ENCODE measurements at regions not wholly inside any gene's neighbourhood (a gene's known extent, or its start where the extent isn't known, plus 50 kb on each side); places are given as distances from the start of the nearest gene placed in this dataset.

DNA sequence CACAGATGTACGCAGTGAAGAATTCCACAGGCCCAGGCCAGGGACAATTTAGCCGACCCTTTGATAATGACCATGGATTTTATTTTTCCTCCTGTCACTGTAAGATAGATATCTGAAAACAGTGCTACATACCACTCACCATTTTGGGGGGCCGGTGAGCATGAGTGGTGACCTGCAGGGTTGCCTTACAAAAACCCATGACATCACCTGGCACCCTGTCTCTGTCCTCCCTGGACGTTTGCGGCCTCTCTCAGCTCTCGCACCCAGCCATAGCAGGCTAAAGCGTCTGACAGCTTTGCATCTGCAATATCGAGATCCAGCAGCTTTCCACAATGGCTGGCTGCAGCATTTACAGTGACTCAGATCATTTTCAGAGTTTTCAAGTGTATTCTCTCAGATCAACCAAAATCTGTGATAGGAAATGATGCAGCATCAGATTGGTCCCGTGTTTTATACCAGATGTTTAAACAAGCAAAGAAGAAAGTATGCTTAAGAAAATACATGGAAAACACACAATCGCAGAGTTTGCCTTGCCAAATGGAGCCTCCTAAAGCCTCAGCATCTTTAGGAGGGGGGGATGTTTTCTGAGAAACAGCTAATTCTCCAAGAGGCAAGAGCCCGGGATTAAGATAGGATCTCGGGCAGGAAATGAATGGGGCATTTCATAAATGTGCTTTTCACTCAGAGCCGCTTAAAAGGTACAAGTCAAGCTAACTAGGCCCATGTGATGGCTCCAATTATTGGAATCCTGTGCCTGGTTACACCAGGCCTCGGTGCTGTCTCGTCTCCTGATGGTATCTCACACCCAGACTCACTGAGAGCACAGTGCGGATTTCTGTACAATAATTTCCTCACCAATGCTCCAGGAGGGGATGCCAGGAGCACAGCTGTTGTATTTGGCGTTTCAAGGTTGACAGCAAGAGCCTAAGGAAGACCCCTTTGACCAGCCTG, 257.3 kb downstream of the XXYLT1 start (continued):
- TF ChIP-seq MXI1 (IDR thresholded peaks at IDR 0.05; ENCODE audit: low read depth, low read length): peak; percentile 70
- peak; percentile 19; the same call in 1 of the 2 replicates for TF ChIP-seq SMC3 (IDR thresholded peaks at IDR 0.05; ENCODE audit: low read depth, low read length)
- no peak for TF ChIP-seq NRF1 (IDR thresholded peaks at IDR 0.05; ENCODE audit: low read depth, low read length)
- no peak for TF ChIP-seq FOXM1 (IDR thresholded peaks at IDR 0.05; ENCODE audit: low read depth)
- TF ChIP-seq, protein P1, sequence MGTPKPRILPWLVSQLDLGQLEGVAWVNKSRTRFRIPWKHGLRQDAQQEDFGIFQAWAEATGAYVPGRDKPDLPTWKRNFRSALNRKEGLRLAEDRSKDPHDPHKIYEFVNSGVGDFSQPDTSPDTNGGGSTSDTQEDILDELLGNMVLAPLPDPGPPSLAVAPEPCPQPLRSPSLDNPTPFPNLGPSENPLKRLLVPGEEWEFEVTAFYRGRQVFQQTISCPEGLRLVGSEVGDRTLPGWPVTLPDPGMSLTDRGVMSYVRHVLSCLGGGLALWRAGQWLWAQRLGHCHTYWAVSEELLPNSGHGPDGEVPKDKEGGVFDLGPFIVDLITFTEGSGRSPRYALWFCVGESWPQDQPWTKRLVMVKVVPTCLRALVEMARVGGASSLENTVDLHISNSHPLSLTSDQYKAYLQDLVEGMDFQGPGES (IDR thresholded peaks at IDR 0.05; ENCODE audit: low read depth, low read length): no peak
- TF ChIP-seq, protein P2, sequence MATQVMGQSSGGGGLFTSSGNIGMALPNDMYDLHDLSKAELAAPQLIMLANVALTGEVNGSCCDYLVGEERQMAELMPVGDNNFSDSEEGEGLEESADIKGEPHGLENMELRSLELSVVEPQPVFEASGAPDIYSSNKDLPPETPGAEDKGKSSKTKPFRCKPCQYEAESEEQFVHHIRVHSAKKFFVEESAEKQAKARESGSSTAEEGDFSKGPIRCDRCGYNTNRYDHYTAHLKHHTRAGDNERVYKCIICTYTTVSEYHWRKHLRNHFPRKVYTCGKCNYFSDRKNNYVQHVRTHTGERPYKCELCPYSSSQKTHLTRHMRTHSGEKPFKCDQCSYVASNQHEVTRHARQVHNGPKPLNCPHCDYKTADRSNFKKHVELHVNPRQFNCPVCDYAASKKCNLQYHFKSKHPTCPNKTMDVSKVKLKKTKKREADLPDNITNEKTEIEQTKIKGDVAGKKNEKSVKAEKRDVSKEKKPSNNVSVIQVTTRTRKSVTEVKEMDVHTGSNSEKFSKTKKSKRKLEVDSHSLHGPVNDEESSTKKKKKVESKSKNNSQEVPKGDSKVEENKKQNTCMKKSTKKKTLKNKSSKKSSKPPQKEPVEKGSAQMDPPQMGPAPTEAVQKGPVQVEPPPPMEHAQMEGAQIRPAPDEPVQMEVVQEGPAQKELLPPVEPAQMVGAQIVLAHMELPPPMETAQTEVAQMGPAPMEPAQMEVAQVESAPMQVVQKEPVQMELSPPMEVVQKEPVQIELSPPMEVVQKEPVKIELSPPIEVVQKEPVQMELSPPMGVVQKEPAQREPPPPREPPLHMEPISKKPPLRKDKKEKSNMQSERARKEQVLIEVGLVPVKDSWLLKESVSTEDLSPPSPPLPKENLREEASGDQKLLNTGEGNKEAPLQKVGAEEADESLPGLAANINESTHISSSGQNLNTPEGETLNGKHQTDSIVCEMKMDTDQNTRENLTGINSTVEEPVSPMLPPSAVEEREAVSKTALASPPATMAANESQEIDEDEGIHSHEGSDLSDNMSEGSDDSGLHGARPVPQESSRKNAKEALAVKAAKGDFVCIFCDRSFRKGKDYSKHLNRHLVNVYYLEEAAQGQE (IDR thresholded peaks at IDR 0.05; ENCODE audit: low read depth, low read length): no peak

DNA sequence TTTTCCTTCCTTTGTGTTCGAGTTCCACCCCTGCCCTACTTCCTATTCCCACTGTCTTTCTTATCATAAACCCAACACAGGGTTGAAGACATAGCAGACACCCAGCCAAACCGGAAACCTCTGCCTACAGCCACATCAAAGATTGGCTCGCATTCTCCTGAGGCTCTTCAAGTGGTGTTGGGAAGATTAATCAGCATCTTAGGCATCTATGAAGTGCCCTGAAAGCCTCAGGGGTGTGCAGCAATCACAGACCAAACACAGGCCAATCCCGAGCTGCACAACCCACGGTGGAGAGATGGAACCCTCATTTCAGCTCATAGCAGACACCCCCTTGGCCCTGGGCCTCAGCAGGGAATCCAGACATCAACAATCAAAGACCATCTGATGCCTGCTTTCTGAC, 255.9 kb downstream of the XXYLT1 start:
- no peaks in the 10 kb centered on the region for H3K36me3 ChIP-seq (replicated peaks in 1 of 2; ENCODE audit: control insufficient read depth in 1 of 2, insufficient read depth in 2 of 2, low read length in 1 of 2)
- no peak overlapping the region for H3K9ac ChIP-seq
- H3K4me2 ChIP-seq: no peak overlapping the region
- DNase-seq: no peak
- ChIA-PET CTCF (interaction anchor here (0.9 to 3.6 kb wide), 5 partner anchors 10 to 327 kb away, joined by 3 to 11 read pairs (median 8); no protein-coding TSS in a partner anchor), POLR2A (interaction anchor here (0.5 kb wide), 1 partner anchor 235 kb away, joined by 3 read pairs; no protein-coding TSS in a partner anchor)
- H3K4me3 ChIP-seq (ENCODE audit: low read depth in 2 of 2, low read length in 1 of 2): no peak overlapping the region
- peaks cover 0 to 34% of the 10 kb centered on the region in 2 experiments; a peak in 2 of 4 replicates for H3K4me1 ChIP-seq (ENCODE audit: control insufficient read depth in 1 of 2, insufficient read depth in 2 of 2, low read depth in 1 of 2, low read length in 1 of 2)
- 57% methylated on average over 3 of the region's 5 CpGs for WGBS (ENCODE audit: low lambda C conversion rate)
- H3K79me2 ChIP-seq (ENCODE audit: insufficient read depth): no peaks in the 10 kb centered on the region
- peak overlapping the region in 1 of 2 experiments; percentile 98; a peak in 2 of 4 replicates for H3K27ac ChIP-seq (ENCODE audit: low read depth in 2 of 2, low read length in 1 of 2)
- no peaks in the 10 kb centered on the region for H3K9me2 ChIP-seq
- TF ChIP-seq EP300 (IDR thresholded peaks at IDR 0.05; ENCODE audit: borderline replicate concordance in 1 of 2, low read depth in 1 of 2, low read length in 1 of 2) (no peak), TCF12 (IDR thresholded peaks at IDR 0.05) (no peak), GABPA (IDR thresholded peaks at IDR 0.05; ENCODE audit: low read depth) (no peak), YY1 (IDR thresholded peaks at IDR 0.05; ENCODE audit: low read depth) (no peak)
- TF ChIP-seq, protein P2 (IDR thresholded peaks at IDR 0.05; ENCODE audit: low read depth, low read length): no peak
- H2AFZ ChIP-seq (ENCODE audit: low read depth): no peak overlapping the region
- H3K27me3 ChIP-seq (ENCODE audit: insufficient read depth): 0 out of 2 replicates have a peak, but pooled peaks cover 16% of the 10 kb centered on the region
- H3F3A ChIP-seq (replicated peaks; ENCODE audit: insufficient read depth): no peaks in the 10 kb centered on the region
- H3K9me3 ChIP-seq: no peaks in the 10 kb centered on the region
- H4K20me1 ChIP-seq (ENCODE audit: insufficient read depth): no peaks in the 10 kb centered on the region
